ENCODE measurements at regions not wholly inside any gene's neighbourhood (a gene's known extent, or its start where the extent isn't known, plus 50 kb on each side); places are given as distances from the start of the nearest gene placed in this dataset.
"Not testable (repeated sequence)": the region's sequence is repeated elsewhere in the genome, so short reads cannot be mapped to it uniquely, and the experiment has no call there.

DNA sequence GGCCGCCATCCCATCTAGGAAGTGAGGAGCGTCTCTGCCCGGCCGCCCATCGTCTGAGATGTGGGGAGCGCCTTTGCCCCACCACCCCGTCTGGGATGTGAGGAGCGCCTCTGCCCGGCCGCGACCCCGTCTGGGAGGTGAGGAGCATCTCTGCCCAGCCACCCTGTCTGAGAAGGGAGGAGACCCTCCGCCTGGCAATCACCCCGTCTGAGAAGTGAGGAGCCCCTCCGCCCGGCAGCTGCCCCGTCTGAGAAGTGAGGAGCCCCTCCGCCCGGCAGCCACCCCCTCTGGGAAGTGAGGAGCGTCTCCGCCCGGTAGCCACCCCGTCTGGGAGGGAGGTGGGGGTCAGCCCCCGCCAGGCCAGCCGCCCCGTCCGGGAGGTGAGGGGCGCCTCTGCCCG, 194.2 kb upstream of the FBXL4 start:
- TF ChIP-seq, protein P1, sequence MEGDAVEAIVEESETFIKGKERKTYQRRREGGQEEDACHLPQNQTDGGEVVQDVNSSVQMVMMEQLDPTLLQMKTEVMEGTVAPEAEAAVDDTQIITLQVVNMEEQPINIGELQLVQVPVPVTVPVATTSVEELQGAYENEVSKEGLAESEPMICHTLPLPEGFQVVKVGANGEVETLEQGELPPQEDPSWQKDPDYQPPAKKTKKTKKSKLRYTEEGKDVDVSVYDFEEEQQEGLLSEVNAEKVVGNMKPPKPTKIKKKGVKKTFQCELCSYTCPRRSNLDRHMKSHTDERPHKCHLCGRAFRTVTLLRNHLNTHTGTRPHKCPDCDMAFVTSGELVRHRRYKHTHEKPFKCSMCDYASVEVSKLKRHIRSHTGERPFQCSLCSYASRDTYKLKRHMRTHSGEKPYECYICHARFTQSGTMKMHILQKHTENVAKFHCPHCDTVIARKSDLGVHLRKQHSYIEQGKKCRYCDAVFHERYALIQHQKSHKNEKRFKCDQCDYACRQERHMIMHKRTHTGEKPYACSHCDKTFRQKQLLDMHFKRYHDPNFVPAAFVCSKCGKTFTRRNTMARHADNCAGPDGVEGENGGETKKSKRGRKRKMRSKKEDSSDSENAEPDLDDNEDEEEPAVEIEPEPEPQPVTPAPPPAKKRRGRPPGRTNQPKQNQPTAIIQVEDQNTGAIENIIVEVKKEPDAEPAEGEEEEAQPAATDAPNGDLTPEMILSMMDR (conservative IDR thresholded peaks at IDR 0.05; ENCODE audit: low read length): not testable (repeated sequence)
- not testable (repeated sequence) for TF ChIP-seq EZH2phosphoT487 (IDR thresholded peaks at IDR 0.05; ENCODE audit: borderline replicate concordance, low read depth, low read length)
